Mononuclear cell (primary cell): ENCODE measurements at regions not wholly inside any gene's neighbourhood (a gene's known extent, or its start where the extent isn't known, plus 50 kb on each side); places are given as distances from the start of the nearest gene placed in this dataset.

Experiments
- H3K27me3 ChIP-seq: 2 replicates; pipeline ENCODE4 v1.6.0; 2011; ENCODE audit warnings: low read length, control low read depth; ENCODE audit not compliant: insufficient read depth
- H3K4me1 ChIP-seq: 2 replicates; pipeline ENCODE4 v1.5.1; 2011; ENCODE audit warnings: mild to moderate bottlenecking, low read length, control low read depth; ENCODE audit not compliant: insufficient read depth
- H3K4me3 ChIP-seq: 2 replicates; pipeline ENCODE4 v1.5.1; 2011; ENCODE audit warnings: mild to moderate bottlenecking, low read length, moderate library complexity
- H3K9me3 ChIP-seq: 2 replicates; pipeline ENCODE4 v1.5.1; 2011; ENCODE audit warnings: low read depth, mild to moderate bottlenecking, control low read depth, low read length

GRCh38 chr10:78577712-78578111 lies 491.1 kb upstream of the ZMIZ1 start:
- H3K4me1 ChIP-seq = peaks cover 25% of the 10 kb centered on the region
- no peaks in the 10 kb centered on the region for H3K9me3 ChIP-seq
- H3K4me3 ChIP-seq = no peak overlapping the region

GRCh38 chr10:78578929-78579328 lies 489.8 kb upstream of the ZMIZ1 start:
- no peaks in the 10 kb centered on the region for H3K9me3 ChIP-seq
- no peaks in the 10 kb centered on the region for H3K27me3 ChIP-seq
- H3K4me1 ChIP-seq = peaks cover 25% of the 10 kb centered on the region
- H3K4me3 ChIP-seq = no peak overlapping the region

More at GRCh38 chr10:78577712-78578111, 491.1 kb upstream of the ZMIZ1 start:
- no peaks in the 10 kb centered on the region for H3K27me3 ChIP-seq

- peaks cover 25% of the 10 kb centered on the region for H3K4me1 ChIP-seq
- H3K4me3 ChIP-seq = no peak overlapping the region
- H3K27me3 ChIP-seq = no peaks in the 10 kb centered on the region
- H3K9me3 ChIP-seq = no peaks in the 10 kb centered on the region
Measured at GRCh38 chr10:78579576-78579975, 489.2 kb upstream of the ZMIZ1 start.

GRCh38 chr10:78579995-78580394 lies 488.8 kb upstream of the ZMIZ1 start:
- Histone ChIP-seq H3K4me1 (peaks cover 25% of the 10 kb centered on the region), H3K27me3 (no peaks in the 10 kb centered on the region), H3K9me3 (no peaks in the 10 kb centered on the region), H3K4me3 (no peak overlapping the region)

- no peaks in the 10 kb centered on the region for H3K27me3 ChIP-seq
- no peak overlapping the region for H3K4me3 ChIP-seq
- peaks cover 25% of the 10 kb centered on the region for H3K4me1 ChIP-seq
- no peaks in the 10 kb centered on the region for H3K9me3 ChIP-seq
Measured at GRCh38 chr10:78581133-78581694, 487.6 kb upstream of the ZMIZ1 start.

- H3K4me3 ChIP-seq = no peak overlapping the region
- no peaks in the 10 kb centered on the region for H3K27me3 ChIP-seq
- peaks cover 20% of the 10 kb centered on the region for H3K4me1 ChIP-seq
- no peaks in the 10 kb centered on the region for H3K9me3 ChIP-seq
Measured at GRCh38 chr10:78582540-78582939, 486.2 kb upstream of the ZMIZ1 start.

GRCh38 chr10:78584266-78584665 lies 484.5 kb upstream of the ZMIZ1 start:
- Histone ChIP-seq H3K27me3 (no peaks in the 10 kb centered on the region), H3K4me1 (peaks cover 6% of the 10 kb centered on the region), H3K9me3 (no peaks in the 10 kb centered on the region), H3K4me3 (no peak overlapping the region)

- no peak overlapping the region for H3K4me3 ChIP-seq
- H3K4me1 ChIP-seq = peaks cover 1% of the 10 kb centered on the region
- no peaks in the 10 kb centered on the region for H3K27me3 ChIP-seq
- no peaks in the 10 kb centered on the region for H3K9me3 ChIP-seq
Measured at GRCh38 chr10:78584681-78585080, 484.1 kb upstream of the ZMIZ1 start.

GRCh38 chr10:78585952-78586351 lies 482.8 kb upstream of the ZMIZ1 start:
- Histone ChIP-seq H3K4me1 (no peaks in the 10 kb centered on the region), H3K4me3 (no peak overlapping the region), H3K9me3 (no peaks in the 10 kb centered on the region), H3K27me3 (no peaks in the 10 kb centered on the region)

GRCh38 chr10:78588194-78588811 lies 480.5 kb upstream of the ZMIZ1 start:
- H3K9me3 ChIP-seq = no peaks in the 10 kb centered on the region
- H3K4me3 ChIP-seq = no peak overlapping the region
- no peaks in the 10 kb centered on the region for H3K27me3 ChIP-seq
- H3K4me1 ChIP-seq = no peaks in the 10 kb centered on the region

- H3K27me3 ChIP-seq = no peaks in the 10 kb centered on the region
- no peaks in the 10 kb centered on the region for H3K4me1 ChIP-seq
- H3K4me3 ChIP-seq = no peak overlapping the region
- H3K9me3 ChIP-seq = no peaks in the 10 kb centered on the region
Measured at GRCh38 chr10:78589687-78590086, 479.1 kb upstream of the ZMIZ1 start.

GRCh38 chr10:78591066-78591465 lies 477.7 kb upstream of the ZMIZ1 start:
- no peaks in the 10 kb centered on the region for H3K4me1 ChIP-seq
- H3K27me3 ChIP-seq = no peaks in the 10 kb centered on the region
- H3K9me3 ChIP-seq = no peaks in the 10 kb centered on the region
- no peak overlapping the region for H3K4me3 ChIP-seq

- Histone ChIP-seq H3K9me3 (no peaks in the 10 kb centered on the region), H3K4me3 (no peak overlapping the region), H3K4me1 (no peaks in the 10 kb centered on the region), H3K27me3 (no peaks in the 10 kb centered on the region)
Measured at GRCh38 chr10:78594559-78595268, 474.1 kb upstream of the ZMIZ1 start.

GRCh38 chr10:78595269-78595619 lies 473.5 kb upstream of the ZMIZ1 start:
- H3K27me3 ChIP-seq = no peaks in the 10 kb centered on the region

GRCh38 chr10:78596556-78596955 lies 472.2 kb upstream of the ZMIZ1 start:
- no peaks in the 10 kb centered on the region for H3K4me1 ChIP-seq
- no peaks in the 10 kb centered on the region for H3K9me3 ChIP-seq
- H3K27me3 ChIP-seq = no peaks in the 10 kb centered on the region
- H3K4me3 ChIP-seq = no peak overlapping the region

More at GRCh38 chr10:78595269-78595619, 473.5 kb upstream of the ZMIZ1 start:
- no peaks in the 10 kb centered on the region for H3K9me3 ChIP-seq
- no peak overlapping the region for H3K4me3 ChIP-seq
- H3K4me1 ChIP-seq = no peaks in the 10 kb centered on the region
